NT2/D1 (cell line): ENCODE measurements at regions not wholly inside any gene's neighbourhood (a gene's known extent, or its start where the extent isn't known, plus 50 kb on each side); places are given as distances from the start of the nearest gene placed in this dataset.

Experiments
- DNase-seq: peaks from one replicate; pipeline ENCODE4 v3.0.0-alpha.2; 2011; ENCODE audit warnings: low read depth, low spot score
- H3K27me3 ChIP-seq: 2 replicates; pipeline ENCODE4 v1.6.0; 2011; ENCODE audit warnings: mild to moderate bottlenecking; ENCODE audit not compliant: insufficient read length, insufficient read depth
- H3K36me3 ChIP-seq: 2 replicates; pipeline ENCODE4 v1.6.1; 2011; ENCODE audit warnings: mild to moderate bottlenecking, low read length, mixed read lengths; ENCODE audit not compliant: insufficient read depth, insufficient read length
- H3K4me1 ChIP-seq: 2 replicates; pipeline ENCODE4 v1.5.1; 2011; ENCODE audit not compliant: insufficient read depth, insufficient read length
- H3K4me3 ChIP-seq: 2 replicates; pipeline ENCODE4 v1.5.1; 2011; ENCODE audit warnings: low read depth; ENCODE audit not compliant: insufficient read length
- H3K9ac ChIP-seq: 2 replicates; pipeline ENCODE4 v1.6.0; 2011; ENCODE audit warnings: low read depth; ENCODE audit not compliant: insufficient read length
- H3K9me3 ChIP-seq: 2 replicates; pipeline ENCODE4 v1.5.1; 2011; ENCODE audit warnings: mild to moderate bottlenecking, low read length; ENCODE audit not compliant: insufficient read depth
- SUZ12 ChIP-seq: IDR thresholded peaks from 2 replicates; pipeline ENCODE4 v1.6.1; 2011; ENCODE audit not compliant: insufficient read length, insufficient read depth; ENCODE audit errors: extremely low read depth
- YY1 ChIP-seq: IDR thresholded peaks from 2 replicates; pipeline ENCODE4 v1.6.1; 2011; ENCODE audit not compliant: insufficient read length, insufficient read depth
- ZNF274 ChIP-seq: IDR thresholded peaks from 2 replicates; pipeline ENCODE4 v1.6.1; 2011; ENCODE audit warnings: mild to moderate bottlenecking, low read depth, low read length

DNA sequence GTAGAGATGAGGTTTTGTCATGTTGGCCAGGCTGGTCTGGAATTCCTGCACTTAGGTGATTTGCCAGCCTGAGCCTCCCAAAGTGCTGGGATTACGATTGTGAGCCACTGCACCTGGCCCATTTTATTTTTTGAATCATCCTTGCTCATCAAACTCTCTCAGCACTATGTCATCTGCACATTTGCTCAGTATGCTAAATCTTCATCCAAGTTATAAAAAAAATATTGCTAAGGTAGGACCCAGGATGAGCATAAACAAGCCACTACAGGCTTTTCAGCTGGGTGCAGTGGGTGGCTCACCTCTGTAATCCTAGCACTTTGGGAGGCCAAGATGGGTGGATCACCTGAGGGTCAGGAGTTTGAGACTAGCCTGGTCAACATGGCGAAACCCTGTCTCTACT lies 510.1 kb upstream of the LARGE1 start:
- H3K4me3 ChIP-seq: no peak overlapping the region
- no peaks in the 10 kb centered on the region for H3K36me3 ChIP-seq
- no peak for DNase-seq
- no peaks in the 10 kb centered on the region for H3K4me1 ChIP-seq
- H3K9me3 ChIP-seq: no peaks in the 10 kb centered on the region; the same call in 1 of the 2 replicates
- H3K27me3 ChIP-seq: no peaks in the 10 kb centered on the region
- H3K9ac ChIP-seq: no peak overlapping the region
- TF ChIP-seq SUZ12 (no peak), YY1 (no peak), ZNF274 (no peak)

DNA sequence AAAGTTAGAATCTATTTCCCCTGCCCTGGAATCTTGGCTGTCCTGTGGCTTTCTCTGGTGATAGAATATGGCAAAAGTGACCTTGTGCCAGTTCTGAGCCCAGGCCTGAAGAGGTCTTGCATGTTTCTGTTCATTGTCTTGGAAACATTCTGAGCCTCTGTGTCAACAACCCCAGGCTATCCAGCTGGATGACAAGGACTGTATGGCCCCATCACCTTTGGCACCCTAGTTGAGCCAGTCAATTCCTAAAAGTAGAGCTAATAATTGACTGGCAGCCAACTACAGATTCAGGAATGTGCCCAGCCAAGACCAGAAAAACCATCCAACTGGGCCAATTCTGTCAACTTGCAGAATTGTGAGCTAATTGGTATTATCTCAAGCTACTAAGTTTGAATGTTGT lies 514.1 kb upstream of the LARGE1 start:
- H3K36me3 ChIP-seq: no peaks in the 10 kb centered on the region

GRCh38 chr22:34437140-34437539 lies 516.9 kb upstream of the LARGE1 start:
- no peaks in the 10 kb centered on the region for H3K36me3 ChIP-seq
- DNase-seq: no peak
- H3K9me3 ChIP-seq: no peaks in the 10 kb centered on the region
- H3K4me1 ChIP-seq: no peaks in the 10 kb centered on the region
- no peak overlapping the region for H3K4me3 ChIP-seq
- no peak overlapping the region for H3K9ac ChIP-seq
- TF ChIP-seq YY1 (no peak), ZNF274 (no peak), SUZ12 (no peak)
- no peaks in the 10 kb centered on the region for H3K27me3 ChIP-seq

More for the DNA sequence above, 514.1 kb upstream of the LARGE1 start:
- no peaks in the 10 kb centered on the region for H3K27me3 ChIP-seq
- no peak overlapping the region for H3K4me3 ChIP-seq
- H3K9me3 ChIP-seq: no peaks in the 10 kb centered on the region
- H3K9ac ChIP-seq: no peak overlapping the region
- DNase-seq: no peak
- H3K4me1 ChIP-seq: no peaks in the 10 kb centered on the region
- TF ChIP-seq SUZ12 (no peak), ZNF274 (no peak), YY1 (no peak)

DNA sequence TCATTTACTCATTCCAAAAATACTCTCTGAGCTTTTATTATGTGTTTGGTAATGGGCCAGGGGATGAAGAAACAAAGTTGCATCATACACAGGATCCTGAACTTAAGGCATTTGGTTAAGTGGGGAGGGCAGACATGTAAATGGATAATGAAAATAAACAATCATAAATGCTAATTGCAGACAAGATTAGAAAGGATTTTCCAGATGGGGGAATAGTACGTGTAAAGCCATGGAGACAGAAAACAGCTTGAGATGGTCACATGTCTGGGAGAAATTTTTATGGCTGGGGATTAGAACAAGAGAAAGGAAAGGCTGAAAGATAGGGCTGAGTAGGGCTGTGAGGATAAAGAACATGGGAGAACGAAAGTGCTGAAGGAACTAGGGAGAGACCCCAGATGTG lies 534.3 kb upstream of the LARGE1 start:
- TF ChIP-seq SUZ12 (no peak), ZNF274 (no peak), YY1 (no peak)
- Histone ChIP-seq H3K27me3 (no peaks in the 10 kb centered on the region), H3K4me1 (no peaks in the 10 kb centered on the region), H3K9ac (no peak overlapping the region), H3K4me3 (no peak overlapping the region), H3K36me3 (no peaks in the 10 kb centered on the region), H3K9me3 (no peaks in the 10 kb centered on the region)
- DNase-seq: no peak

GRCh38 chr22:34462795-34463194 lies 542.5 kb upstream of the LARGE1 start:
- TF ChIP-seq YY1 (no peak), ZNF274 (no peak), SUZ12 (no peak)
- no peaks in the 10 kb centered on the region for H3K27me3 ChIP-seq
- H3K36me3 ChIP-seq: no peaks in the 10 kb centered on the region
- no peaks in the 10 kb centered on the region; the same call in 1 of the 2 replicates for H3K9me3 ChIP-seq
- no peak overlapping the region for H3K9ac ChIP-seq
- no peak for DNase-seq
- H3K4me1 ChIP-seq: no peaks in the 10 kb centered on the region
- H3K4me3 ChIP-seq: no peak overlapping the region

DNA sequence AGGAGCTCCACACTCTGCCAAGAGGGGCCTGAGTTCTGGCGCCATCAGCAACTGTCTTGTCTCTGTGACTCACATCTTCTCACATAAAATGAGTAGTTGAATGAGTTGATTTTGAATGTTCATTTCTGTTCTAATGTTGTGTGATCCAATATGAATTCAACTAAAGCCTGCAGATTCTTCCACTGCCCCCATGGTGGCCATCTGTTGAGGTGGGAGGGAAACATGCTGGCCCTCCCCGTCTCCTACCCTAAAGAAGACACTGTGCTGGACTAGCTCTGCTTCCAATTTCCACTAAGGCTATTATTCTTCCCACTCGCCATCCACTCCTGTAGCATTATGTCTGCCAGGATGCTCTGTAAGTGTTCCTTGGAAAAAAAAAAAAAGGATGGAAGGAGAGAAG lies 555.6 kb upstream of the LARGE1 start:
- Histone ChIP-seq H3K4me3 (no peak overlapping the region), H3K9ac (no peak overlapping the region), H3K36me3 (no peaks in the 10 kb centered on the region), H3K27me3 (no peaks in the 10 kb centered on the region), H3K4me1 (no peaks in the 10 kb centered on the region), H3K9me3 (peaks cover 1% of the 10 kb centered on the region; the same call in 1 of the 2 replicates)
- TF ChIP-seq YY1: no peak
- no peak for TF ChIP-seq ZNF274
- DNase-seq: no peak

DNA sequence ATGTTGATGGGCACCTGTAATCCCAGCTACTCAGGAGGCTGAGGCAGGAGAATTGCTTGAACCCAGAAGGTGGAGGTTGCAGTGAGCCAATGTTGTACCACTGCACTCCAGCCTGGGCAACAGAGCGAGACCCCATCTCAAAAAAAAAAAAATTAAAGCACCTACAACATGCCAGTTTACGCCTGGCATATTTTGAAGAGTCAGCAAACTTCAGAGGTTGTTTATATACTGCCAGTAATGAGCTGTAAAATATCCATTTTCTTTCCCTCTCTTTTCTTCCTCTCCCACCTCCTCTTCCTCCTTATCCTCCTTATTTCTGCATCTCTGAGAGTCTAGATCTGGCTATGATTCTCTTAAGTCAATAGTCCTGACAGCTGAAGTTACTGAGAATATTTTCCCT lies 556.5 kb upstream of the LARGE1 start:
- H3K4me1 ChIP-seq: no peaks in the 10 kb centered on the region
- H3K27me3 ChIP-seq: no peaks in the 10 kb centered on the region
- peaks cover 7% of the 10 kb centered on the region for H3K9me3 ChIP-seq
- no peak overlapping the region for H3K4me3 ChIP-seq
- H3K36me3 ChIP-seq: no peaks in the 10 kb centered on the region
- no peak for DNase-seq
- H3K9ac ChIP-seq: no peak overlapping the region
- TF ChIP-seq YY1: no peak

- H3K9ac ChIP-seq: no peak overlapping the region
- peaks cover 7% of the 10 kb centered on the region for H3K9me3 ChIP-seq
- H3K27me3 ChIP-seq: no peaks in the 10 kb centered on the region
- no peak for DNase-seq
- H3K4me3 ChIP-seq: no peak overlapping the region
- H3K4me1 ChIP-seq: no peaks in the 10 kb centered on the region
- no peak for TF ChIP-seq ZNF274
- no peak for TF ChIP-seq YY1
- no peaks in the 10 kb centered on the region for H3K36me3 ChIP-seq
Measured at GRCh38 chr22:34481090-34481489, 560.8 kb upstream of the LARGE1 start.
